Osteoblast (primary cell): ENCODE measurements at regions not wholly inside any gene's neighbourhood (a gene's known extent, or its start where the extent isn't known, plus 50 kb on each side); places are given as distances from the start of the nearest gene placed in this dataset.
A peak's percentile ranks its signal among the peaks of the same experiment; 100 is the strongest.

Experiments used
- DNase-seq: peaks from one replicate; pipeline ENCODE4 v3.0.0; 2011; ENCODE audit warnings: low spot score, mixed read lengths; ENCODE audit not compliant: insufficient read length; ENCODE audit errors: missing footprints
- H2AFZ ChIP-seq: 2 replicates; pipeline ENCODE4 v1.6.0; 2011; ENCODE audit warnings: mild to moderate bottlenecking, low read length
- H3K27ac ChIP-seq: 2 replicates; pipeline ENCODE4 v1.5.1; 2011; ENCODE audit warnings: mild to moderate bottlenecking, low read depth, low read length, moderate library complexity
- H3K27me3 ChIP-seq: 2 replicates; pipeline ENCODE4 v1.6.0; 2012; ENCODE audit warnings: mild to moderate bottlenecking, control low read depth, inconsistent platforms, low read length, moderate library complexity; ENCODE audit not compliant: insufficient read depth
- H3K36me3 ChIP-seq: 2 replicates; pipeline ENCODE4 v1.5.1; 2011; ENCODE audit warnings: mild to moderate bottlenecking, low read length, control low read depth, moderate library complexity; ENCODE audit not compliant: insufficient read depth
- H3K4me1 ChIP-seq: 2 replicates; pipeline ENCODE4 v1.5.1; 2011; ENCODE audit warnings: mild to moderate bottlenecking, low read length, control low read depth, moderate library complexity; ENCODE audit not compliant: insufficient read depth
- H3K4me2 ChIP-seq: 2 replicates; pipeline ENCODE4 v1.6.0; 2011; ENCODE audit warnings: mild to moderate bottlenecking, low read length; ENCODE audit not compliant: insufficient read depth
- H3K4me3 ChIP-seq: fragments of 200-600 bp; sonication (generic); 3 replicates; pipeline ENCODE4 v1.5.1; 2012; ENCODE audit warnings: mild to moderate bottlenecking, low read length, inconsistent platforms; ENCODE audit not compliant: insufficient read depth
- H3K79me2 ChIP-seq: 2 replicates; pipeline ENCODE4 v1.6.0; 2012; ENCODE audit warnings: mild to moderate bottlenecking, low read length, control low read depth, inconsistent platforms; ENCODE audit not compliant: insufficient read depth
- H3K9me3 ChIP-seq: 2 replicates; pipeline ENCODE4 v1.5.1; 2011; ENCODE audit warnings: low read depth, low read length, control low read depth
- H4K20me1 ChIP-seq: 2 replicates; pipeline ENCODE4 v1.6.0; 2012; ENCODE audit warnings: mild to moderate bottlenecking, low read length, control low read depth; ENCODE audit not compliant: insufficient read depth
- TF ChIP-seq, protein P1 (sequence below): IDR thresholded peaks from 2 replicates; pipeline ENCODE4 v1.5.1; 2011; ENCODE audit warnings: mild to moderate bottlenecking, low read depth, low read length, moderate library complexity; ENCODE audit errors: extremely low read depth

DNA sequence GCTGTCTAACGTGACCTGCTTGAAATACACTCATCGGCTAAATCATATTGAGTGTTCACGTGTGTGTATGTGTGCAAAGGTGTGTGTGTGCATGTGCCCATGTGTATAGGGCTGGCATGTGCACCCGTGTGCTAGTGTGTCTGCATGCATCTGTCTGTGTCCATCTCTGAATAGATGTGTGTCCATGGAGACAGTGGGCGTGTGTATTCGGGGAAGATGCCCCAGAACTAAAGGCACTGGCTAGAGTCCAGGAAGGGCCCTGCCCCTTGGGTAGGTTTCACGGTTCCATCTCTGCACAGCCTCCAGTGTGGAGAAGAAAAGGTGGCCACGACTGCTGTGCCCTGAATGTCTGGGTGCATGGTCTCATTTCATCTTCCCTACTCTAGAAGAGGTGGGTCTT, 220.3 kb downstream of the MN1 start:
- Histone ChIP-seq H3K4me2 (no peak overlapping the region), H3K79me2 (no peaks in the 10 kb centered on the region), H3K4me3 (no peak overlapping the region), H3K9me3 (no peaks in the 10 kb centered on the region), H3K27me3 (peaks cover 2% of the 10 kb centered on the region), H3K27ac (no peak overlapping the region), H2AFZ (no peak overlapping the region), H3K4me1 (no peaks in the 10 kb centered on the region), H3K36me3 (no peaks in the 10 kb centered on the region), H4K20me1 (no peaks in the 10 kb centered on the region)
- DNase-seq = no peak
- TF ChIP-seq, protein P1, sequence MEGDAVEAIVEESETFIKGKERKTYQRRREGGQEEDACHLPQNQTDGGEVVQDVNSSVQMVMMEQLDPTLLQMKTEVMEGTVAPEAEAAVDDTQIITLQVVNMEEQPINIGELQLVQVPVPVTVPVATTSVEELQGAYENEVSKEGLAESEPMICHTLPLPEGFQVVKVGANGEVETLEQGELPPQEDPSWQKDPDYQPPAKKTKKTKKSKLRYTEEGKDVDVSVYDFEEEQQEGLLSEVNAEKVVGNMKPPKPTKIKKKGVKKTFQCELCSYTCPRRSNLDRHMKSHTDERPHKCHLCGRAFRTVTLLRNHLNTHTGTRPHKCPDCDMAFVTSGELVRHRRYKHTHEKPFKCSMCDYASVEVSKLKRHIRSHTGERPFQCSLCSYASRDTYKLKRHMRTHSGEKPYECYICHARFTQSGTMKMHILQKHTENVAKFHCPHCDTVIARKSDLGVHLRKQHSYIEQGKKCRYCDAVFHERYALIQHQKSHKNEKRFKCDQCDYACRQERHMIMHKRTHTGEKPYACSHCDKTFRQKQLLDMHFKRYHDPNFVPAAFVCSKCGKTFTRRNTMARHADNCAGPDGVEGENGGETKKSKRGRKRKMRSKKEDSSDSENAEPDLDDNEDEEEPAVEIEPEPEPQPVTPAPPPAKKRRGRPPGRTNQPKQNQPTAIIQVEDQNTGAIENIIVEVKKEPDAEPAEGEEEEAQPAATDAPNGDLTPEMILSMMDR = no peak

DNA sequence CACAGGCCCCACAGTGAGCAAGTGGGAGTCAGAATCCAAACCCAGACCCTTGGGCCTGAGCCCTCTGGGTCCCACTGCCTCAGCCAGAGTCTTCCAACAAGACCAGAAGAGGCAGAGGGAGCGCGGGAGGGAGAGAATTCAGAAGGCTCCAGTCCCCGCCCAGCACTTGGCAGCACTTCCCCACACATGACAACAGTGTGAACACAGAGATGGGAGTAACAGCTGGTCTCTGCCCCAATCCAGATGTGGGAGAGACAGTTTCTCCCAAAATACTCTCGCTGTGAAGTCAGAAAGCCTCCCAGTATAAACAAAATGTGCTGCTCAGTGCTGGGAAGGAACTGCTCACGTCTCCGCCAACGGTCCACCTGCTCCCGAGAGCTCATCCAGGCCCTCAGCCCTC, 219.9 kb downstream of the MN1 start:
- H4K20me1 ChIP-seq = no peaks in the 10 kb centered on the region
- H3K4me1 ChIP-seq = no peaks in the 10 kb centered on the region
- H3K36me3 ChIP-seq = no peaks in the 10 kb centered on the region
- peaks cover 6% of the 10 kb centered on the region for H3K27me3 ChIP-seq
- H3K9me3 ChIP-seq = no peaks in the 10 kb centered on the region
- H3K4me2 ChIP-seq = no peak overlapping the region
- no peak overlapping the region for H3K27ac ChIP-seq
- H2AFZ ChIP-seq = no peak overlapping the region
- no peak for DNase-seq
- TF ChIP-seq, protein P1 = no peak
- H3K4me3 ChIP-seq = no peak overlapping the region
- H3K79me2 ChIP-seq = no peaks in the 10 kb centered on the region

DNA sequence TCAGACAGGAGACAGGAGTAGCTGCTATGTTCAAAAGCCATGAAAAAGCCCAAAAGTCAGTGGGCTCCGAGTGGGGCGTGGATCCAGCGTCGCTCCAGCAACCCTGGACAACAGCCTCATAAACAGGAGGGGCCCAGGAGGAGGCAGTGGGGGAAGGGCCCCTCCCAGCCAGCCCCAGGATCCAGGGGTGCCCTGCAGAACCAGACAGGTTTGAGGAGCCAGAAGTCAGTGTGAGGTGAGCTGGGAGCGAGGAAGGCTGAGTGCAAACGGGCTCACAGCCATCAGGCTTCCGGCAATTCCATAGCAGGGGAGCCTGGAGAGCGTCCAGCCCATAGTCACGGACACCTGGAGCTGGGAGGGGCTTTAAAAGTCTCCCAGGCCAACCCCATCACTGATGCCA, 217.7 kb downstream of the MN1 start:
- H3K9me3 ChIP-seq = no peaks in the 10 kb centered on the region
- H3K79me2 ChIP-seq = no peaks in the 10 kb centered on the region
- no peaks in the 10 kb centered on the region for H4K20me1 ChIP-seq
- no peaks in the 10 kb centered on the region for H3K36me3 ChIP-seq
- TF ChIP-seq, protein P1 = no peak
- H3K4me1 ChIP-seq = no peaks in the 10 kb centered on the region
- H3K27ac ChIP-seq = no peak overlapping the region
- DNase-seq = no peak
- H3K27me3 ChIP-seq = peaks cover 6% of the 10 kb centered on the region
- no peak overlapping the region for H3K4me2 ChIP-seq
- H2AFZ ChIP-seq = no peak overlapping the region
- H3K4me3 ChIP-seq = no peak overlapping the region

DNA sequence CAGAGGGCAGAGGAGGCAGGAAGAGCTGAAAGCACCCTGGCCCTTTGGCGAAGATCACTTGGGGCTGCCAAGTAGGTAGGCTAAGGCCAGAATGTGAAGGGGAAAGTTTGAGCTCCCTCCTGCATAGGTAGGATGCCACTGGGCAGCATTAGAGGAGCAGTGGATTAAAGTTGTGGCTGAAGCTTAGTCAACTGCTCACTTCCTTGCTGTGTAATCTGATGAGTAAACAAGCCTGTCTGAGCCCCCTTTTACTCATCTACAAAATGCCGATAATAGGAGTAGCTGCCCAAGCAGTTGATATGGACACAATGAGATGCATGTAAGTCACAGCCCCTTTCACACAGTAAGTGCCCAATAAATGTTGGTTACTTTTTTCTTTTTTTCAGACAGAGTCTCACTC, 216.4 kb downstream of the MN1 start:
- no peaks in the 10 kb centered on the region for H3K9me3 ChIP-seq
- H4K20me1 ChIP-seq = no peaks in the 10 kb centered on the region
- H3K27me3 ChIP-seq = peaks cover 6% of the 10 kb centered on the region

More for the DNA sequence above, 216.4 kb downstream of the MN1 start:
- no peak overlapping the region for H2AFZ ChIP-seq
- H3K27ac ChIP-seq = no peak overlapping the region
- H3K4me2 ChIP-seq = no peak overlapping the region
- H3K4me3 ChIP-seq = no peak overlapping the region
- no peaks in the 10 kb centered on the region for H3K79me2 ChIP-seq
- no peaks in the 10 kb centered on the region for H3K36me3 ChIP-seq
- DNase-seq = peak; percentile 75
- no peaks in the 10 kb centered on the region for H3K4me1 ChIP-seq
- TF ChIP-seq, protein P1 = no peak
